Ovary (tissue), 7 donors: ENCODE measurements at regions not wholly inside any gene's neighbourhood (a gene's known extent, or its start where the extent isn't known, plus 50 kb on each side); places are given as distances from the start of the nearest gene placed in this dataset.

Source experiments
- DNase-seq, 5 donors: peaks; one replicate each; pipeline ENCODE4 v3.0.0-alpha.2; 2019 to 2020
- H3K27ac ChIP-seq, 2 donors: fragments of 200-600 bp; one replicate each; pipeline versions ENCODE4 v1.5.1 to v1.8.0; 2019 to 2022
- H3K27me3 ChIP-seq: fragments of 200-600 bp; one replicate; pipeline ENCODE4 v1.8.0; 2022
- H3K36me3 ChIP-seq: fragments of 200-600 bp; sonication (generic); one replicate; pipeline ENCODE4 v1.5.1; 2019
- H3K4me1 ChIP-seq: one replicate; pipeline ENCODE4 v1.8.1; 2013; ENCODE audit warnings: mild to moderate bottlenecking, moderate library complexity; ENCODE audit not compliant: insufficient read depth
- H3K4me3 ChIP-seq: fragments of 200-600 bp; sonication (generic); one replicate; pipeline ENCODE4 v1.5.1; 2017
- H3K9me3 ChIP-seq, 2 donors: fragments of 200-600 bp in 1 of 2; sonication (generic) in 1 of 2; one replicate each; pipeline versions ENCODE4 v1.5.1 to v1.8.1; 2013 to 2019; ENCODE audit warnings: mild to moderate bottlenecking in 1 of 2, moderate library complexity in 1 of 2
- CTCF ChIP-seq, 3 donors: fragments of 450-650 bp in 2 of 3; fragments of 200-600 bp in 1 of 3; IDR thresholded peaks; one replicate each; pipeline versions ENCODE4 v1.5.1 to v1.8.0; 2016 to 2022; ENCODE audit warnings: antibody characterized with exemption in 3 of 3, mild to moderate bottlenecking in 1 of 3
- EP300 ChIP-seq: sonication (generic); formaldehyde crosslinking; IDR thresholded peaks from one replicate; pipeline ENCODE4 v1.6.1; 2017; ENCODE audit warnings: antibody characterized with exemption
- POLR2A ChIP-seq: fragments of 450-650 bp; IDR thresholded peaks from one replicate; pipeline ENCODE4 v1.6.1; 2017; ENCODE audit warnings: antibody characterized with exemption, mild to moderate bottlenecking, moderate library complexity
- WGBS, 3 donors: extraction: QIAGEN DNeasy Blood & Tissue Kit in 1 of 3; methylation state at CpG; one replicate each; pipeline versions ENCODE4 v1.1.5 to v1.1.7; 2013 to 2017; 5-methylcytosine and 5-hydroxymethylcytosine counted together
- intact Hi-C, 4 donors: fragments of 100-400 bp; cut with DNase I; formaldehyde crosslinking; loops; one replicate each; pipeline versions ENCODE4 v1.11.0 to v1.15.1; 2022 to 2023
- donor health status: DM: no; HTN: no; CAD: no; lungs with moderate emphysema.
- donor health status: DM: no; HTN: no; CAD: no.
- donor health status: Bipolar disorder and iron deficiency.
- donor health status: DM: no; HTN: no; CAD: no.
- donor health status: DM: yes; HTN: yes; CAD: no.

GRCh38 chr10:123325663-123326190 is 171.5 kb downstream of the BUB3 start:
- DNase-seq, result no peak
- Histone ChIP-seq H3K4me3 (no peak overlapping the region), H3K36me3 (no peaks in the 10 kb centered on the region), H3K9me3 (no peaks in the 10 kb centered on the region), H3K27ac (no peak overlapping the region), H3K4me1 (no peaks in the 10 kb centered on the region), H3K27me3 (no peaks in the 10 kb centered on the region)
- TF ChIP-seq CTCF (IDR thresholded peaks at IDR 0.05), result no peak
- TF ChIP-seq POLR2A, result no peak
- TF ChIP-seq EP300, result no peak
- WGBS, 3 donors, result 59 to 70% (median 69%) methylated on average over 2 of the region's 2 CpGs
- intact Hi-C loops, result no loop called here

- H3K36me3 ChIP-seq, result no peaks in the 10 kb centered on the region
- 91 to 100% (median 97%) methylated on average over 1 of the region's 1 CpG for WGBS, 3 donors
- DNase-seq, result no peak
- intact Hi-C loops, result no loop called here
- TF ChIP-seq EP300 (no peak), CTCF (IDR thresholded peaks at IDR 0.05) (no peak), POLR2A (no peak)
- no peak overlapping the region for H3K4me3 ChIP-seq
- H3K9me3 ChIP-seq, result no peaks in the 10 kb centered on the region
- H3K27ac ChIP-seq, result no peak overlapping the region
- H3K4me1 ChIP-seq, result no peaks in the 10 kb centered on the region
- H3K27me3 ChIP-seq, result no peaks in the 10 kb centered on the region
Measured at GRCh38 chr10:123326674-123327073, 172.5 kb downstream of the BUB3 start.

- H3K27me3 ChIP-seq, result no peaks in the 10 kb centered on the region
- no peak overlapping the region for H3K4me3 ChIP-seq
- no peak for DNase-seq
- H3K4me1 ChIP-seq, result no peaks in the 10 kb centered on the region
- WGBS, 3 donors, result 85 to 97% (median 90%) methylated on average over 1 of the region's 1 CpG
- no peak overlapping the region for H3K27ac ChIP-seq
- no peaks in the 10 kb centered on the region for H3K9me3 ChIP-seq
- intact Hi-C loops, result no loop called here
- no peak for TF ChIP-seq EP300
- no peak for TF ChIP-seq CTCF (IDR thresholded peaks at IDR 0.05)
- TF ChIP-seq POLR2A, result no peak
- H3K36me3 ChIP-seq, result no peaks in the 10 kb centered on the region
Measured at GRCh38 chr10:123327450-123327849, 173.2 kb downstream of the BUB3 start.

GRCh38 chr10:123327896-123328295 is 173.7 kb downstream of the BUB3 start:
- Histone ChIP-seq H3K9me3 (no peaks in the 10 kb centered on the region), H3K4me1 (no peaks in the 10 kb centered on the region), H3K27me3 (no peaks in the 10 kb centered on the region), H3K36me3 (no peaks in the 10 kb centered on the region), H3K4me3 (no peak overlapping the region), H3K27ac (no peak overlapping the region)
- intact Hi-C loops, result no loop called here
- WGBS, 3 donors, result 75 to 85% (median 81%) methylated on average over 2 of the region's 2 CpGs
- TF ChIP-seq CTCF (IDR thresholded peaks at IDR 0.05) (no peak), EP300 (no peak), POLR2A (no peak)
- DNase-seq, result no peak
